ENCODE measurements at regions not wholly inside any gene's neighbourhood (a gene's known extent, or its start where the extent isn't known, plus 50 kb on each side); places are given as distances from the start of the nearest gene placed in this dataset.

DNA sequence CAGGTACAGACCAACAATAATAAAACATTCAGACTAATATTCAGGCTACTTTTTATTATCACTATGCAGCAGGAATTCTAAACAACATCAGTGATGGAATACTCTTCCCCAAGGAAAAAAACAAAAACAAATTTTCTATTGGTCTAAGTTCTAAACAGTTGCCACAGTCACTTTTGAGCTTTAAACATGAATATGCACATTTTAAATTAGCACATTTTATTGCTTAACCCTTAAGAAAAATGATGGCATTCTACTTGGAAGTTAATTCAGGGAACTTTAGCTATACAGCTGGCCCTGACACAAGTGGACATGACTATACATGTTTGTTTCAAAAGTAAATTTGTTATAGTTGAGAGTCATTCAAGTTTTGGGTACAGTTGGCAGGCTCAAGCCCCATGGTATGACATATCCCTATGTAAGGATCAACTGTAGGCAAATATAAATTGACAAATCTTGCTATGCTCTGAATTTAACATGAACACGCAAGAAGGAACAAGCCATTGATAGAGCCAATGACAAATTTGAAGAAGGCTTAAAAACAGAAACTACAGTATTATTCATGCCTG, 224.3 kb upstream of the AMIGO2 start:
- DNase-seq = no peak

DNA sequence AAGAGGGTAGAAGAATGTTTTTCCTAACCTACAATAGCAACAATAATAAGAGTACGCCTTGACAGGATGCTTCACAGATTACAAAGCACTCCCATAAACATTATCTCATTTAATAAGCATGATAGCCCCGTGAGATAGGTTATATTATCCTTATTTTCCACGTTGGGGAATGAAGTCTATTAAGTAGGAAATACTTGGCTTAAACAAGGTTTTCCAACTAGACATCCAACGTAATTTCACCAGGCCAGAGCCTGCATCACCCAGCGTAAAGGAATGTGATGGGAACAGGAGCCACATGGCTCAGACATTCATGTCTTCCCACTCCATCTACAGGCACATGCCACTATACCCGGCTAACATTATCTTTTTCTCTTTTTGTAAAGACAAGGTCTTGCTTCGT, 223.4 kb upstream of the AMIGO2 start:
- DNase-seq = no peak

DNA sequence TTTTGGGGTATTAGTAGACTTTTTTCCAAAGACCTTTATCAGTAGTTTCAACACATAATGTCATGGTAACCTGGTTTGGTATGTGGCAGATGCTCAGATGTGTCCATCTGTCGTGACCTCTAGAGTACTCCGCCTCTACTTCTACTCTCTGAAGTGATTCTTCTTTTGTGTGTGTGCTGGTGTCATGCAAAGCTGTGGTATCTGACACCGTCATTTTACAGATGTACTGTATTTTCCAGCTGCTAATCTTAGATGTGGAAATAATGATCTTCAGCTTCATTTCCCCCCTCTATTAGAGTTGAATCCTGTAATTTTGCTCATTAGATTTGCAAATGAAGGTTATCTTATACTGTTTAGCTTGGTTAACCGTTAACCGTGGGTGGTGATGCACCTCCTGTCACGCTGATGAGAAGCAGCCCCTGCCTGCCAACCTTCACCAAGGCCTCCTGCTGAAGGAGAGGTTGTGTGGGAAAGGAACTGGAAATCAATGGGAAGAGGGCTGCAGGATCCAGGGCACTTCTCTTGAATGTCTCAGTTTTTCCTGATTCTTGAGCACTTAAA, 222.4 kb upstream of the AMIGO2 start:
- no peak for DNase-seq

DNA sequence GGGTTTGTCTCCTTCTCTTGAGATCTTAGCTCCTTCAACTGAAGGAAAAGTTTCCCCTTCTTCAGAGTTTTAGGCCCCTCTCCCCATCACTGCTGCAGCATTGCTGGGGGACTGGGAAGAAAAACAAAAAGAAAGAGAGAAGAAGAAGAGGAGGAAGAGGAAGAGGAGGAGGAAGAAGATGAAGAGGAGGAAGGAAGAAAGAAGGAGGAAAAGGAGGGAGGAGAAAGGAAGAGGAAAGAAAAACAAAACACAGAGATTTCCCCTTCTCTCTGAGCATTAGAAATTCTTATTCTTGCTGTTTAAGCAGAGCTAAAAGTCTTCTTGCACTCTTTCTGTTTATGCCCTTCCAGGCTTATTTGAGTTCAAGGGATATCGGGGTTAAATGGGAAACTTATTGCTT, 219.8 kb upstream of the AMIGO2 start:
- DNase-seq = no peak

DNA sequence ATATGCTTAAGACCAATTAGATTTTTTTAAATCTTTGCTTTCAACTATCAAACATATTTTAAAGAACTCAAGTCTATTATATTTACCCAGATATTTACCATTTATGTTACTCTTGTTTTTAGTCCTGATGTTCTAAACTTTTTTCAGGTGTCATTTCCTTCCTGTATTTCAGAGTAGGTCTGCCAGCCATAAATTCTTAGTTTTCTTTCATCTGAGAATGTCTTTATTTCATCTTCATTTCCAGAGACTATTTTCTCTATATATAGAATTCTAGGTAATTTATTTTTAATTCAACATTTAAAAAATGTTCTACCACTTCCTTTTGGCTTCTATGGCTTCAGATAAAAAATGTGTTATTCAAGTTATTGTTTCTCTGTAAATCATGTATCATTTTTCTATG, 218.2 kb upstream of the AMIGO2 start:
- DNase-seq = no peak

DNA sequence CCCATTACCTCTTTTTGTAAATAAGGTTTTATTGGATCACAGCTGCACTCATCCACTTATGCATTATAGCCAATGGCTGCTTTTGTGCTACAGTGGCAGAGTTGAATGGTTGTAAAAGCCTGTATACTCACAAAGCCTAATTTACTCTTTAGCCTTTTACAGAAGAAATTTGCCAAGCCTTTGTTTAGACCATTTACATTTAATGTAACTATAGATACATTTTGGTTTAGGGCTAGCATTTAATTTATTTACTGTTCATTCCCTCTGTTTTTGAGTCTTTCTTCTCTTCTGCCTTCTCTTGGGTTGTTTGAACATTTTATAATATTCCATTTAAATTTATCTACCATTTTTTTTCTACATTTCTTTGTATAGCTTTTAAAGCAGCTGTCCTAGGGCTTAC, 217.1 kb upstream of the AMIGO2 start:
- DNase-seq = no peak

DNA sequence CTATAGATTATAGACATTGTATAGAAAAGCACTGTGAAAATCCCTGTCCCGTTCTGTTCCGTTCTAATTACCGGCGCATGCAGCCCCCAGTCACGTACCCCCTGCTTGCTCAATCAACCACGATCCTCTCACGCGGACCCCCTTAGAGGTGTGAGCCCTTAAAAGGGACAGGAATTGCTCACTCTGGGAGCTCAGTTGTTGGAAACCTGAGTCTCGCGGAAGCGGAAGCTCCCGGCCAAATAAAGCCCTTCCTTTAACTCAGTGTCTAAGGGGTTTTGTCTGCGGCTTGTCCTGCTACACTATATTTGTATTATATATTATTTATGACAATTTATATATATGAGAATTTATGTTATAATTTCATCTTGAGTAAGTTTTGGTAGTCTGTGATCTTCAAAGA, 213.6 kb upstream of the AMIGO2 start:
- no peak for DNase-seq

DNA sequence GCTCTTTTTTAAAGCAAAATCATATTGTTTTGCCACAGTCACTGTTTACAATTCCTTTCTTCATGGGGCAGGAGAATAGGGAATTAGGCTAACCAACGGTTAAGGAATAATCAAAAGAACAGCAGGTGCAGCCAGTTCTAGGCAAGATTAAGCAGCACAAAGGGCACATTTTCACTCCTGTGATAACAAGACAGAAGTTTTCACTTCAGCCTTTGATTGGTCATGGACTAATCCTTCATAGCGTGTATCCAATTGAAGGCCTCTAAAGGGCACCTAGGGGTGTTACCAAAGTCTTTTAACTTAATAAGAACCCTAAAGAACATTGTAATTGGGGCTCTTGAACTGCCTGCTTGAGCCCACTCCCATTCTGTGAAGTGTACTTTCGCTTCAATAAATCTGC, 206.9 kb upstream of the AMIGO2 start:
- DNase-seq = no peak

Measured in stimulated activated CD8-positive, alpha-beta memory T cell treated with anti-CD3 and anti-CD28 coated beads, Interleukin-4, amount 100 ng/mL, for 48 hours (primary cell).